ENCODE measurements at regions not wholly inside any gene's neighbourhood (a gene's known extent, or its start where the extent isn't known, plus 50 kb on each side); places are given as distances from the start of the nearest gene placed in this dataset.

GRCh38 chr5:167378894-167379723 lies 912.3 kb upstream of the WWC1 start:
- H3K36me3 ChIP-seq (ENCODE audit: control insufficient read depth in 2 of 2, extremely low read depth in 1 of 2, insufficient read depth in 2 of 2, low read length in 2 of 2), result no peaks in the 10 kb centered on the region
- H3K4me2 ChIP-seq (ENCODE audit: insufficient read depth, low read length), result no peak overlapping the region
- no peak overlapping the region for H3K4me3 ChIP-seq (replicated peaks in 1 of 3; ENCODE audit: insufficient read depth in 1 of 3, low read depth in 1 of 3, low read length in 3 of 3)
- no TSS peak for BruUV-seq (replicated peaks)
- DNase-seq (ENCODE audit: low read depth, low spot score) (no peak), FAIRE-seq (no peak)
- no peak overlapping the region for H3K9ac ChIP-seq (replicated peaks; ENCODE audit: extremely low read depth, insufficient read depth, low read length)
- H3K79me2 ChIP-seq (ENCODE audit: control insufficient read depth, insufficient read depth, low read length), result no peaks in the 10 kb centered on the region
- no peaks in the 10 kb centered on the region for H3K27me3 ChIP-seq (ENCODE audit: control insufficient read depth in 2 of 2, insufficient read depth in 2 of 2, low read length in 2 of 2)
- H3K9me3 ChIP-seq (replicated peaks; ENCODE audit: control insufficient read depth, insufficient read depth, low read length), result peaks cover 2% of the 10 kb centered on the region
- dilution Hi-C loops (cut with MboI; ENCODE audit: extremely low pct_ligation_motif_present, low sequenced_read_pairs), result no loop called here
- TF ChIP-seq POLR2A (IDR thresholded peaks at IDR 0.05; ENCODE audit: low read depth, low read length), result no peak
- no peak for TF ChIP-seq FOS (IDR thresholded peaks at IDR 0.05; ENCODE audit: borderline replicate concordance, insufficient read depth, low read length)
- TF ChIP-seq GATA2 (IDR thresholded peaks at IDR 0.05; ENCODE audit: insufficient read depth, insufficient read length, low read depth, low read length), result no peak
- no peak for TF ChIP-seq POLR2AphosphoS5 (IDR thresholded peaks at IDR 0.05; ENCODE audit: insufficient read depth, low read depth, low read length)
- no peak for TF ChIP-seq MYC (IDR thresholded peaks at IDR 0.05; ENCODE audit: low read depth, low read length)
- no peak for TF ChIP-seq MAX (IDR thresholded peaks at IDR 0.05; ENCODE audit: insufficient read depth, insufficient read length)
- no peak for TF ChIP-seq CTCF (IDR thresholded peaks at IDR 0.05; ENCODE audit: extremely low read depth in 1 of 2, insufficient read depth in 1 of 2, low read depth in 1 of 2, low read length in 2 of 2)
- TF ChIP-seq EZH2 (IDR thresholded peaks at IDR 0.05; ENCODE audit: borderline replicate concordance, low read depth, low read length, severe bottlenecking), result no peak
- H4K20me1 ChIP-seq (replicated peaks; ENCODE audit: control insufficient read depth, extremely low read depth, insufficient read depth, low read length), result no peaks in the 10 kb centered on the region
- ChIA-PET CTCF (no interaction called here), POLR2A (no interaction called here)
- no peaks in the 10 kb centered on the region for H3K4me1 ChIP-seq (ENCODE audit: control insufficient read depth, extremely low read depth, insufficient read depth, low read length)
- H3K27ac ChIP-seq (ENCODE audit: insufficient read depth, low read depth, low read length), result no peak overlapping the region
- no peak overlapping the region for H2AFZ ChIP-seq (ENCODE audit: low read depth, low read length)
- H3K9me1 ChIP-seq (replicated peaks; ENCODE audit: control insufficient read depth, extremely low read depth, insufficient read depth, low read length), result no peaks in the 10 kb centered on the region
- intact Hi-C loops (cut with micrococcal nuclease), result no loop called here

Data from endothelial cell of umbilical vein (primary cell).